ENCODE measurements at regions not wholly inside any gene's neighbourhood (a gene's known extent, or its start where the extent isn't known, plus 50 kb on each side); places are given as distances from the start of the nearest gene placed in this dataset.

- DNase-seq (no peak), FAIRE-seq (no peak)
- TF ChIP-seq, protein P1, sequence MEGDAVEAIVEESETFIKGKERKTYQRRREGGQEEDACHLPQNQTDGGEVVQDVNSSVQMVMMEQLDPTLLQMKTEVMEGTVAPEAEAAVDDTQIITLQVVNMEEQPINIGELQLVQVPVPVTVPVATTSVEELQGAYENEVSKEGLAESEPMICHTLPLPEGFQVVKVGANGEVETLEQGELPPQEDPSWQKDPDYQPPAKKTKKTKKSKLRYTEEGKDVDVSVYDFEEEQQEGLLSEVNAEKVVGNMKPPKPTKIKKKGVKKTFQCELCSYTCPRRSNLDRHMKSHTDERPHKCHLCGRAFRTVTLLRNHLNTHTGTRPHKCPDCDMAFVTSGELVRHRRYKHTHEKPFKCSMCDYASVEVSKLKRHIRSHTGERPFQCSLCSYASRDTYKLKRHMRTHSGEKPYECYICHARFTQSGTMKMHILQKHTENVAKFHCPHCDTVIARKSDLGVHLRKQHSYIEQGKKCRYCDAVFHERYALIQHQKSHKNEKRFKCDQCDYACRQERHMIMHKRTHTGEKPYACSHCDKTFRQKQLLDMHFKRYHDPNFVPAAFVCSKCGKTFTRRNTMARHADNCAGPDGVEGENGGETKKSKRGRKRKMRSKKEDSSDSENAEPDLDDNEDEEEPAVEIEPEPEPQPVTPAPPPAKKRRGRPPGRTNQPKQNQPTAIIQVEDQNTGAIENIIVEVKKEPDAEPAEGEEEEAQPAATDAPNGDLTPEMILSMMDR (IDR thresholded peaks at IDR 0.05; ENCODE audit: borderline replicate concordance, extremely low read depth, insufficient read depth): no peak
- no peak overlapping the region for H3K9ac ChIP-seq (ENCODE audit: low read length in 3 of 3)
- H3K4me1 ChIP-seq (ENCODE audit: control insufficient read depth in 2 of 3, insufficient read depth in 2 of 3, low read depth in 1 of 3, low read length in 3 of 3): peaks cover 0 to 3% (median under 1%) of the 10 kb centered on the region in 3 donors
- H3K27me3 ChIP-seq (ENCODE audit: control insufficient read depth, insufficient read depth, low read length): no peaks in the 10 kb centered on the region
- H3K36me3 ChIP-seq (ENCODE audit: control insufficient read depth in 2 of 3, insufficient read depth in 3 of 3, low read length in 3 of 3): no peaks in the 10 kb centered on the region
- H3K9me3 ChIP-seq (ENCODE audit: control insufficient read depth in 2 of 3, insufficient read depth in 1 of 3, low read length in 3 of 3): no peaks in the 10 kb centered on the region
- intact Hi-C loops (cut with DNase I): no loop called here
- H3K27ac ChIP-seq (ENCODE audit: low read depth in 2 of 2, low read length in 2 of 2): no peak overlapping the region
- no peak overlapping the region for H3K4me3 ChIP-seq (ENCODE audit: low read length in 3 of 3)
Measured at GRCh38 chr2:136244536-136244885, 126.6 kb upstream of the CXCR4 start.

- H3K27me3 ChIP-seq (ENCODE audit: control insufficient read depth, insufficient read depth, low read length): no peaks in the 10 kb centered on the region
- no peak for DNase-seq
- intact Hi-C loops (cut with DNase I): no loop called here
- no peaks in the 10 kb centered on the region for H3K36me3 ChIP-seq (ENCODE audit: control insufficient read depth in 2 of 3, insufficient read depth in 3 of 3, low read length in 3 of 3)
- H3K27ac ChIP-seq (ENCODE audit: low read depth in 2 of 2, low read length in 2 of 2): no peak overlapping the region
- peaks cover 0 to 5% (median 3%) of the 10 kb centered on the region in 3 donors for H3K4me1 ChIP-seq (ENCODE audit: control insufficient read depth in 2 of 3, insufficient read depth in 2 of 3, low read depth in 1 of 3, low read length in 3 of 3)
- TF ChIP-seq, protein P1 (IDR thresholded peaks at IDR 0.05; ENCODE audit: borderline replicate concordance, extremely low read depth, insufficient read depth): no peak
- no peaks in the 10 kb centered on the region for H3K9me3 ChIP-seq (ENCODE audit: control insufficient read depth in 2 of 3, insufficient read depth in 1 of 3, low read length in 3 of 3)
- H3K4me3 ChIP-seq (ENCODE audit: low read length in 3 of 3): no peak overlapping the region
- no peak for FAIRE-seq
- no peak overlapping the region for H3K9ac ChIP-seq (ENCODE audit: low read length in 3 of 3)
Measured at GRCh38 chr2:136243638-136244535, 125.9 kb upstream of the CXCR4 start.

GRCh38 chr2:136242687-136243277, 124.8 kb upstream of the CXCR4 start:
- no peak overlapping the region for H3K27ac ChIP-seq (ENCODE audit: low read depth in 2 of 2, low read length in 2 of 2)
- no peak for FAIRE-seq
- TF ChIP-seq, protein P1 (IDR thresholded peaks at IDR 0.05; ENCODE audit: borderline replicate concordance, extremely low read depth, insufficient read depth): no peak
- no peak overlapping the region for H3K9ac ChIP-seq (ENCODE audit: low read length in 3 of 3)
- H3K27me3 ChIP-seq (ENCODE audit: control insufficient read depth, insufficient read depth, low read length): no peaks in the 10 kb centered on the region
- H3K4me3 ChIP-seq (ENCODE audit: low read length in 3 of 3): no peak overlapping the region
- H3K36me3 ChIP-seq (ENCODE audit: control insufficient read depth in 2 of 3, insufficient read depth in 3 of 3, low read length in 3 of 3): no peaks in the 10 kb centered on the region
- H3K9me3 ChIP-seq (ENCODE audit: control insufficient read depth in 2 of 3, insufficient read depth in 1 of 3, low read length in 3 of 3): no peaks in the 10 kb centered on the region
- peaks cover 0 to 5% (median 3%) of the 10 kb centered on the region in 3 donors for H3K4me1 ChIP-seq (ENCODE audit: control insufficient read depth in 2 of 3, insufficient read depth in 2 of 3, low read depth in 1 of 3, low read length in 3 of 3)
- intact Hi-C loops (cut with DNase I): no loop called here
- DNase-seq: no peak

Data from kidney (tissue), 13 donors.